Fibroblast of the conjunctiva (primary cell): ENCODE measurements at regions not wholly inside any gene's neighbourhood (a gene's known extent, or its start where the extent isn't known, plus 50 kb on each side); places are given as distances from the start of the nearest gene placed in this dataset.
"Not testable (repeated sequence)": the region's sequence is repeated elsewhere in the genome, so short reads cannot be mapped to it uniquely, and the experiment has no call there.

Experiments
- DNase-seq: peaks from one replicate; pipeline ENCODE4 v3.0.0-alpha.2; 2010; ENCODE audit warnings: low read depth

DNA sequence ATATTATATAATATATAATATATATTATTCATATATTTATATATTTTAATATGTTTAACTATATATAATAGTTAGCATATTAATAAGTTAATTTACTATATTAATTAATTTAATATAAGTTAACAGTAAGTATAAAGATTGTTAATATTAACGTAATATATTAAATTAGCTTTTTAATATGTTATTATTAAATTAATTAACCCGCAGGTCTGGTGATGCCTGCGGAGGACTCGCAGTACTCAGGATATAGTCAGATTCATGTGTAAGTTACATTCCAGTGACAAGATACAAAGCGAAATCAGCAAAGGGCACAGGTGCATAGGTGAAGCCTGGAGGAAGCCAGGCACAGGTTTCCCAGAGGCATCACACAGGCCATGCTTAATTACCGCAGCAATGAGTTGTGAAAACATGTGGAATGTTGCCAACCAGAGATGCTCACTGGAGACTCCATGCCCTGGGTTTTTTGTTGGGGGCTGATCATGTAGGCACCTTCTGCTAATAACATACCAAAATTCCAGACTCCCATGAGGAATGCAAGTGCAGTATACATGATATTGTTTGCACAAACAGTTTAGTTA is 130.4 kb upstream of the MPHOSPH6 start:
- no peak for DNase-seq

DNA sequence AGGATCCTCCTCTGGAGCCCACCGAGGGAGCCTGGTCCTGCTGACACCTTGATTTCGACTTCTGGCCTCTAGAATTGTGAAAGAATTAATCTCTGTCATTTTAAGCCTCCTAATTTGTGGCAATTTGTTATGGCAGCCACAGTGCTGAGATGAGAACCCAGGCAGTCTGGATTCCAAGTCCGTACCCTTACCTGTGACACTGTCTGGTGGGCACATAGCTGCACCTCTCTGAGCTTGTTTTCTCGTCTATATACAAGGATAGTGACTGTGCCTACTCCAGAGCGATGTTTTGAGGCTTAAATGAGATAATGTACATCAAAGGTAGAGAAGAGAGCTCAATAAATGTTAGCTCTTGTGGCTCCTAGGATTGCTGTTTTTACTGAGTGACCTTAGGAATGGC is 128.4 kb upstream of the MPHOSPH6 start:
- no peak for DNase-seq

DNA sequence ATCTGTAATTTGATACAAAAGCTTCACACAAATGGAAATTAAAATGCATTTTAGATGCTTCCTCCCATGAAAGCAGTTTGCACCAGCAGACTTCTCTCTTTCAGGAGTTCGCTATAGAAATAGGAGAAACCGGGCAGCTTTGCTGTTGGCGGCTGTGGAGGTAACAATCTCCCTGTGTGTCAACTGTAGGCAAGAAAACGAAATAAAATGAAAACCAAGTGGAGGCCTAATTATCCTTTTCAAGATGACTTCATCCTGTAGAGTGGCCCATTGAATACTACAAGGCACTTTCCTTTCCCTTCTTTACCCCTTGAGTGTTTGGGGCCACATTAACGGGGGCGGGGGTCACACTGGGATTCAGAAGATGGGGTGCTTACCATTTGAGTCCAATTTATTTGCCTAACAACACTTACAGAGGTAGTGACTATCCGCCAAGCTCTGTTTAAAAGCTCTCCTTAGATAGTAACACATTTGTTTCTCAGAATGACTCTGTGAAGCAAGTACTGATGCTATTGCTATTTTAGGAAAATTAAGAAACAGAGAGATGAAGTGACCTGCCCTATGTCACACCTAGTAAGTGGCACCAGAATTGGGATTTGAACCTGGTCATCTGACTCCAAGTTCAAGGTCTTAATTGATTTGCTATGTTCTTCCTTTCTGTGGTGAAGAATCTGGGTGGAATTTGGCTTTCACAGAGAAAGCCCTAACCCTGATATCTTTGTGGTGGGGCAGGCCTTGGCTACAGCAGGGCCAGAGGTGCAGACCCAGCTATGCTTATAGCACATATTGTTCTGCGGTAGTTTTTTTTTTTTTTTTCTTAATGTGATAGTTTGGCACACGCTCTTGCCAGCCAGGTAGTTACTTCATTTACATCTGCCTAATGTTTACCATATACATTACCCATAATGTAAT is 125.5 kb upstream of the MPHOSPH6 start:
- no peak for DNase-seq

DNA sequence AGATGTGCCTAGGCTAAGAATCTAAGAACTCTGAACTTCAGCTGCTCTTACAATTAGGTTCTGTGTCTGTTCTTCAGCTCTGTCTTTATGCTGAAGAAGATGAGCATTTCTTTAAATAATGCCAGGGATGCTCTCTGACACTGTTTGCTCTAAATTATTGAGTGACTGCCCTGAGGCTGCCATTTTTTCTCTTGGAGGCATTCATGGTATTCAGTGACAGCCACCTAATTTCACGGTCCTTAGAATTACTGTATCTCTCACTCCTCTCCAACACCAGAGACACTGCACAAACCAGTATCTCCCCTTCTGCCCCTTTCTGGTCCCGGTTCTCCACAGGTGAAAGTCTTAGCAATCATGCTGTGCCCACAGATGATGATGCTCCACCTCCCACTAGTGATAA is 123.6 kb upstream of the MPHOSPH6 start:
- no peak for DNase-seq

DNA sequence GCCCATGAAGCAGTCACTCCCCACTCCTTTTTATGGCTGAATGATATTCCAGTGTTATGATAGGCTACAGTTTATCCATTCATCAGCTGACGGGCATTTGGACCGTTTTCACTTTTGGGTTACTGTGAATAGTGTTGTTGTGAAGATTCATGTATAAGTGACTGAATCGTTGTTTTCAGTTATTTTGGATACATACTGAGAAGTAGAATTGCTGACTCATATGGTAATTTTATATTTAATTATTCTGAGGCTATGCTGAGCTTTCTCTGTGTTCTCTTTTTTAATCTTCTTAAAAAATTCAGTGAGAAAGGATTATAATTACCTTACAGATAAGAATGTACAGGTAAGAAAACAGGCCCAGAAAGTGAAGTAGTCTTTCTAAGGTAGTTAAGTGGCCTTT is 117.9 kb upstream of the MPHOSPH6 start:
- no peak for DNase-seq

DNA sequence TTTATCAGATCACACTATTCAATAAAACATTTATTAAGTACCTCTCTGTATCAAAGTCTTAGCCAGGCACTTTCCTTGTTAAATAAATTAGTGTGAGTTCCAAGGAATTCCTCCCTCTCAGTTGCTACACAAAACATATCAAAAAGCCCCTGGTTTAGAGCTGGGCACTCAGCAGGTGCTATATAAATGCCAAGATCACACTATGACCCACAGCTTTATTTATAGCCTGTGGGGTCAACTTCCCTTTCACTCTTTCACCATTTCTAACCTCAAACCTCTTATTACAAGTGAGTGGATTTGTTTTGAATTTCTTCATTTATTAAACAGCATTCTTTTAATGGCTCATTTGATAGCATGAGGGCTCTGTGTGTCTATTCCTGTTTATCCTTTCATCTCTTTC is 112.6 kb upstream of the MPHOSPH6 start:
- DNase-seq = no peak

DNA sequence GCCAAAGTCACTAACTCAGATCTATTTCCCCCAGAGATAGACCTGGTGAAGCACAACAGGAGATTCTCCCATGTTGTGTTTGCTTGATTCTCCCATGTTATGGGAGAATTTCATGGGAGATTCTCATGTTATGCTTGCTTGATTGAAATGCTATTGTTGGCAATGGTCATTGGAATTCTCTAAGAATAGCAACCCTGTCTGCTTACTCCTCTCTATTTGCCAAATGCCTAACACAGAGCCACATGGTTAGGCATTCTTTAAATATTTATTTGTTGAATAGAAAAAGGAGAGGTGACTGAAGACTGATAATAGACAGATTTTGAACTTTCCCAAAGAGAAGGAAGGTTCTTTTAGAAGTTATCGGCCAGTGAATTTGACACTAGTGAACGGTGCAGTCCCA is 111.5 kb upstream of the MPHOSPH6 start:
- no peak for DNase-seq

DNA sequence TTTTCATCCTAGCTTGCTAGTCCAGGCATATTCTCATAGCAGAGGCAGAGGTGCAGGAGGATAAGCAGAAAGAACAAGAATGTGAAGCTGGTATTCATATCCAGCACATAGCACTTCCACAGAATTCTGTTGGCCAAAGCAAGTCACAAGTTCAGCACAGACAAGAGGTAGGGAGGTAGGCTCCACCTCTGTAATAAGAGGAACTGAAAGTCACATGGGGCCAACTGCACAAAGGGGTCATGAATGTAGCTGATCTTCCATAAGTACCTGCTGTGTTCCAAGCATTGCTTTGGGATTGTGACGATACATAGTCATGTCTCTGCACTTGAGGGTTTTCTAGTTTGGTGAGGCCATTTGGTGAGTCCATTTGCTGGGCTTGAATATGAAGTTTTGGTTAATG is 110.8 kb upstream of the MPHOSPH6 start:
- no peak for DNase-seq

DNA sequence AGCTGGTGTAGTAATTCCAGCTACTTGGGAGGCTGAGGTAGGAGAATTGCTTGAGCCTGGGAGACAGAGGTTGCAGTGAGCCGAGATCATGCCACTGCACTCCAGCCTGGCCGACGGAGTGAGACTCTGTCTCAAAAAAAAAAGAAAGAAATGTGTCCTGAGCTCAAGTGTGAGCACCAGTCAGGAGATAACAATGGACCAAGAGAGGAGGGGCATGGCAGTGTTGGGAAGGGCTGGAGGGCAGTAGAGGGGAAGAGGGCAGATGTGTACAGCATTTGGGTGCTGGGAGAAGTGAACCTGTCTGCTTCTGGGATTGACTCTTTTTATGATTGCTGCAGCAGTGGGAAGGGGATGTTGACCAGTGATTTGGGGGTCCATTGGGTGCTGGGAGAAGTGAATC is 105.3 kb upstream of the MPHOSPH6 start:
- DNase-seq = not testable (repeated sequence)

DNA sequence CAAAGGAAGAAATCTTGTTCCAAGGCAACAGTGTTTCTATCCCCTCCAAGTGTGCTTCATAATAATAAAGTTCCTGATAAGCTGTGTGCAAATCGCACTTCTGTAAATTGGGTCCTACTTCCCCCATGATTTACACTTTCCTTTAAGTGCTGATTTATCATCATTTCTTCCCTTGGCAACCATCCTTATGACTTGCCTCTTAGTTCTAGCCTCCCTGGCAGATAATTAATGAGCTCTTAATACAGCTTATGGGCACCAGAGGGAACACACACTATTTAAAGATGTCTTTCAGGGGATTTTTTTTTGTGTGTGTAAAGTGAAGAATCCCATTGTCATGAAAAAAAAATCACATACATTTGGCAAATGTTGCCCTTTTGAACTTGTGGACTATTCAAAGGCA is 101.6 kb upstream of the MPHOSPH6 start:
- DNase-seq = no peak

DNA sequence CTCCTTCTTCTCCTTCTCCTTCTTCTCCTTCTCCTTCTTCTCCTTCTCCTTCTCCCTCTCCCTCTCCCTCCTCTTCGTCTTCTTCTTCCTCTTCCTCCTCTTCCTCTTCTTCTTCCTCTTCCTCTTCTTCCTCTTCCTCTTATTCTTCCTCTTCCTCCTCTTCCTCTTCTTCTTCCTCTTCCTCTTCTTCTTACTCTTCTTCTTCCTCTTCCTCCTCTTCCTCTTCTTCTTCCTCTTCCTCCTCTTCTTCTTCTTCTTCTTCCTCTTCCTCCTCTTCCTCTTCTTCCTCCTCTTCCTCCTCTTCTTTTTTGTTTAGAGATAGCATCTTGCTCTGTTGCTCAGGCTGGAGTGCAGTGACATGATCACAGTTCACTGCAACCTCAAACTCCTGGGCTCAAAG is 97.7 kb upstream of the MPHOSPH6 start:
- DNase-seq = not testable (repeated sequence)

DNA sequence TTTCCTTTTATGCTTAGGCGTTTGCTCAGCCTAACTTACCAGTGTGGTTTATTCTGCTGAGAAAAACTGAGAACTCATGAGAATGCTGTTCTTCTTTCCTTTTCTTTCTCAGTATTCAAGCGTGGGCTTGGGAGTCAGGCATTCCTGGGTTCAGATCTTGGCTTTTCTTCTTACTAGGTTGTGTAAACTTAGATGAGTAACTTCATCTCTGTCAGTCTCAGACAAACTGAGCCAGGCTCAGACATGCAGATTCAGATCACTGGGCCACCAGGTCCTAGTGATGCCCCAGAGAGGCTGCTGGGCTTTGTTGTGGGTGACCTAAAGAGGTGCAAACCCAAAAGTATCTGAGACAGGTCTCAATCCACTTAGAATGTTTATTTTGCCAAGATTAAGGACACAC is 95.8 kb upstream of the MPHOSPH6 start:
- no peak for DNase-seq

DNA sequence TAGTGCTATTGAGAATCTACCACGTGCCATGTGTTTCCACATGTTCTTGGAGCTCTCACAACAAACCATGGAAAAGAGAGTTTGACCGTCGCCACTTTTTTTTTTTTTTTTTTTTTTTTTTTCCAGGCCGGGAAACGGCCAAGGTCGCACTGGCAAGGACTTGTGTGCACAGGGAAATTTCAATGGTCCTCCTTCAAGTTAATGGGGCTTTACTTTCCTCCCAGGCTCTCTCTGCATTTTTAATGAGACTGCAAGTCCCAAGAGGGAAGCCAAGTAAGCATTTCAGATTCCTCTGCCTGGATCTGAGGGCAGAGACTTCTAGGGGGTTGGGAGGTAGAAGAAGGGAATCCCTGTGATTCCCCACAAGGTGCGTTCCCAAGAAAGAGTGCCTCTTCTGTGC is 94.7 kb upstream of the MPHOSPH6 start:
- no peak for DNase-seq

DNA sequence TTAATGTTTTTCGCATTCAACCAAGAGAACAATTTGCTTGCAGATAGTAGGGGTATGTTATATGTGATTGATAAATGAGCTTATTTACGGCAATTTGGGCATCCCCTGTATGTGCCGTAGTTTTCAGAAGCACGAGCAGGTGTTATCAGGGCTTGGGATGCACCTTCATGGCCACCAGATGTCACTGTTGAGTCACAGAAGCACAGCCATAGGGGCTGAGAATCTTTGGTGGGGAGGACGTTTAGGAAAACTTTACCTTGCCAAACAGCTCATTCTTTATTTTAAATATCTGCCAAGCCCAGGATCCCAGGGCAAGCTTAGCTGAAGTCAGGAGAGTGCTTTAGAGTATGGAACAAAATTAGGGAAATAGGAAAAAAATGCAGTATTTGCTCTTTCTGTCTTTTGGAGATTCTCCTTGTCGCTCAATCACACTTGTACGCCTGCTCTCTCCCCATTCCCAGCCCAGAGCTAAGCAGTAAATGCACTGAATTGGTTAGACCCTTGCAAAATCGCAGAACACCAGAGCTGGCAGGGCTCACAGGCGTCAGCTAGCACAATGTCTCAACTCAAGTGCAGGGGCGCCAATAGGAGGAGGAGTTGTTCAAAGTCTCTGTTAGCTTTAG is 93.6 kb upstream of the MPHOSPH6 start:
- peak; percentile 10 for DNase-seq

DNA sequence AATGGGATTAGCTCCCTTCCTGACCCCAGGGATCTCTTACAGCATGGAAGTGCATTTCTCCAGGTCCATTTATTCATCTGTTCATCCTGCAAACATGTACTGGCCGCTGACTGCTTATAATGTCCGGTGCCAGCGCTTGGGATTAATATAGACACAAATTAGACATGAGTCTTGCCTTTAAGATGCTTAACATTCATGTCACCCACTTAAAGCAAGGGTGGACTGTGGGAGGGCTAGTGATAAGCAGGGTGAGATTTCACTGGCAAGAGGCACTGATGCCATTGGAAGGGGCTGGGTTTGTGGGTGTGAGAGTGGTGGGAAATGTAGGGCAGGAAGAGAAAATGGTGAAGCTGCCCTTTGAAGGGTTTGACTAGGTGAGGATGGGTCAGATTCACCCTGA is 92.2 kb upstream of the MPHOSPH6 start:
- DNase-seq = no peak

DNA sequence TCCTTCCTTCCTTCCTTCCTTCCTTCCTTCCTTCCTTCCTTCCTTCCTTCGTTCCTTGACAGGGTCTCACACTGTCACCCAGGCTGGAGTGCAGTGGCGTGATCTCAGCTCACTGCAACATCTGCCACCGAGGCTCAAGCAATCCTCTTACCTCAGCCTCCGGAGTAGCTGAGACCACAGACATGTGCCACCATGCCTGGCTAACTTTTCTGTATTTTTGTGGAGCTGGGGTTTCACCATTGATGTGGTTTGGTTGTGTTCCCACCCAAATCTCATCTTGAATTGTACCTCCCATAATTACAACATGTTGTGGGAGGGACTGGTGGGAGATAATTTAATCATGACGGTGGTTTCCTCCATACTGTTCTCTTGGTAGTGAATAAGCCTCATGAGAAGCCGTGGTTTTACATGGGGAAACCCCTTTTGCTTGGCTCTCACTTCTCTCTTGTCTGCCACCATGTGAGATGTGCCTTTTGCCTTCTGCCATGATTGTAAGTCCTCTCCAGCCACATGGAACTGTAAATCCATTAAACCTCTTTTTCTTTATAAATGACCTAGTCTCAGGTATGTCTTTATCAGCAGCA is 90.3 kb upstream of the MPHOSPH6 start:
- no peak for DNase-seq

DNA sequence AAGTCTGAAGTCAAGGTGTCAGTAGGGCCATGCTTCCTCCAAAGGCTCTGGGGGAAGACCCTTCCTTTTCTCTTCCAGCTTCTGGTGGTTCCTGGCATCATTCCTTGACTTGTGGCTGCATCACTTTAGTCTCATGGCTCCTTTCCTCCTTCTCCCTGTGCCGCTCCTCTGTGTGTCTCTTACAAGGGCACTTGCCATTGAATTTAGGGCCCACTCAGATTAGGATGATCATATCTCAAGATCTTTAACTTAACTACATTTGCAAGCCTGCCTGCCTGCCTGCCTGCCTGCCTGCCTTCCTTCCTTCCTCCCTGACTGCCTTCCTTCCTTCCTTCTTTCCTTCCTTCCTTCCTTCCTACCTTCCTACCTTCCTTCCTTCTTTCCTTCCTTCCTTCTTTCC is 89.7 kb upstream of the MPHOSPH6 start:
- no peak for DNase-seq

DNA sequence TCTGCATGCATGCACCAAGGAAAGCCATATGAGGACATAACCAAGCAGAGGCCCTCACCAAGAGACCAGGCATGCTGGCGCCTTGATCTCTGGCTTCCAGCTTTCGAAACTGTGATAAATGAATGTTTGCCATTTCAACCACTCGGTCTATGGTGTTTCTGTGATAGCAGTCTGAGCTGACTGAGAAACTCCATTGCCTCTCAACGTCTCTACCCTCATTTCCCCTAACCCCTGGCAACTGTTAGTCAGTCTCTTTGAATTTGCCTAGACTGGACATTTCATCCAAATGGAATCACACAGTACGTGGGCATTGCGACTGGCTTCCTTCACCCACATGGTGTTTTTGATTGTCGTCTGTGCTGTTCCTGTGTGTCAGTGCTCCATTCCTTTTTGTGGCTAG is 88.0 kb upstream of the MPHOSPH6 start:
- no peak for DNase-seq

DNA sequence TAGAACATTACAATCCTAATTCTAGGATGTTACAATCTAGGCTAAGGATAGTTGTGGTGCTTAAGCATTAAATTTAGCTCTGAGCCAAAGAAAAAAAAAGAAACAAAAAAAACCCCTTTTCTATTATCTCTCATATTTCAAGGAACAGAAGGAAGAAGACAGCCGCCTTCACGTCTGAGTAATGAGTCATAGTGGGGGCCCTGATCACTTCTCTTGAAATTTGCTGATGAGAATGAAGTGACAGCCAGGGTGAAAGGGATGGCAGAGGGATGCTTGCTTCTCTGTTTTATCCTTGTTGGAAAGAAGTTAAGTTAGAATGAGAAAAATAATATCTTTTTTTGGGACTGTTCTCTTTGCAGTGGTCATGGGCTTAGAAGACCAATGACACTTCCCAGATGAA is 82.6 kb upstream of the MPHOSPH6 start:
- DNase-seq = no peak

DNA sequence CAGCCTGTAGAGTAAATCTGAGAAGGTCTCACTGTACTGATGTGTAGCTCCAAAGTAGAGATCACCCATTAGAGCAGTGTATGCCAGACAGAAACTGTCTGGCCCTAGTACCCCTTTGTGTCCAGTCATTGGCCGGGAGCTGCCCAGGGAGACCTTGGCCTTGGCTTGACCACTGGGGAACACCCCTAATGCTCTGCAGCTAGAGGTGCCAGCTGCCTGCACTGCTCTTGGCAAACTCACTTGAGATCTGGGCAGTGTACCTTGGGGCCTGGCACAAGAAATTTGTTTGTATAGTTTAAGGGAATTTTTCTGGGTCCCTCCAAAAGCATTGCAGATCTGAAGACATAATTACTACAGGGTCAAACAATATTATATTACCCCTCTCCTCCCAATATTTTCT is 78.7 kb upstream of the MPHOSPH6 start:
- DNase-seq = no peak

DNA sequence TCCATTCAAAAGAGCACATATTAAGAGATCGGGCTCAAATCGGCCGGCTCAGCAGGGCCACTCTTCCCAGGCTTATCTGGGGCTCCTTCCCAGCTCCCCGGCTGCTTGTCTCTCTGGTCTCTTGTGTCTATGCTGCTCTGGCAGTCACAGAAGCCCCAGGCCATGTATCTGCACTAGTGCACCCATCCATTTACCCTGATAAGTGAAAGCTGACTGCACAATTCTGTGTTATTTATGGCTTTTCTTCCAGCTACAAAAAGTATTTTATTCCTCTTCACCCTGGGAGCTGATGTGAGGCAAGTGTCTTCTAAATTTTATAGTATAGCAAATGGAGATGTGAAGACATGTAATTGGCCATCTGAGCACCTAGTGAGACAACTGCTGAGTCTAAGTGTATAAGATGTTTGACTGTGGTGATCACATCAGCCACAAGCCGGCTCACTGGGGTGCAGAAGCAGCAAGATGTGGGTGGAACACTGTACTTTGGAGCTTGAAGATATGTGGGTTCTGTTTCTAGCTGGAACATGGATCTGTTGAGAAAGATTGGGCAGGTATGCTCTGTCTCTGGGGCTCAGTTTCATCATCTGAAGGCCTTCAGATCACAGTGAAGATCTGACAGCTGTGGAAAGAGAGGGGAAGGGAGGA is 78.1 kb upstream of the MPHOSPH6 start:
- DNase-seq = no peak

DNA sequence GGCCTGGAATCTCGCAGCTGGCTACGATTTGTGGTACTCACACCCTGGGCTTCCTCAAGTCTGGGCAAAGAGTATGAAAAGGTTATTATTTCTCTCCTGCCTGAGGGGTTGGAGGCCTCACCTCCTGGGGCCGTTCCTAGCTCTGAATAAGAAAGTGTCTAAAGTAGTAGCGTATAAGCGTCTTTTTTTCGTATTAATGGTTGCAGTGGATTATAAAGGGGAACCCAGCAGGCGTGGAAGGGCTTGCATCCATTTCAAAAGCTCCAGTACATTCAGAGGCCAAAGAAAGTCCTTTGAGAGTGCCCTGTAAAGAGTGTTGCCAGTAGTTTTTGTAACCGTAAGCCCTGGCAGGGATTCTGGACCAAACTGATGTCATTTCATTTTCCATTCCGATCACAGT is 72.2 kb upstream of the MPHOSPH6 start:
- no peak for DNase-seq
